Sigmoid colon (tissue), 6 donors: ENCODE measurements at regions not wholly inside any gene's neighbourhood (a gene's known extent, or its start where the extent isn't known, plus 50 kb on each side); places are given as distances from the start of the nearest gene placed in this dataset.

Experiments used
- DNase-seq: peaks from one replicate; pipeline ENCODE4 v3.0.0-alpha.2; 2019
- H3K27ac ChIP-seq, 4 donors: fragments of 200-600 bp; sonication (generic); one replicate each; pipeline ENCODE4 v1.5.1; 2016 to 2019; ENCODE audit warnings: mild to moderate bottlenecking in 1 of 4
- H3K27me3 ChIP-seq, 3 donors: fragments of 200-600 bp; sonication (generic); one replicate each; pipeline ENCODE4 v1.5.1; 2019; ENCODE audit warnings: mild to moderate bottlenecking in 1 of 3
- H3K36me3 ChIP-seq, 4 donors: fragments of 200-600 bp; sonication (generic); one replicate each; pipeline ENCODE4 v1.5.1; 2016 to 2019
- H3K4me1 ChIP-seq, 4 donors: fragments of 200-600 bp; sonication (generic); one replicate each; pipeline ENCODE4 v1.5.1; 2017 to 2019
- H3K4me3 ChIP-seq, 4 donors: fragments of 200-600 bp; sonication (generic); one replicate each; pipeline ENCODE4 v1.5.1; 2017 to 2019; ENCODE audit warnings: mild to moderate bottlenecking in 2 of 4, moderate library complexity in 1 of 4
- H3K9me3 ChIP-seq, 4 donors: fragments of 200-600 bp in 3 of 4; sonication (generic) in 3 of 4; one replicate each; pipeline versions ENCODE4 v1.5.1 to v1.6.1; 2013 to 2019
- EP300 ChIP-seq, 4 donors: sonication (generic); formaldehyde crosslinking; IDR thresholded peaks; one replicate each; pipeline ENCODE4 v1.6.1; 2017; ENCODE audit warnings: antibody characterized with exemption in 4 of 4
- POLR2A ChIP-seq, 2 donors: fragments of 450-650 bp; IDR thresholded peaks; one replicate each; pipeline ENCODE4 v1.6.1; 2016; ENCODE audit warnings: antibody characterized with exemption in 2 of 2, mild to moderate bottlenecking in 2 of 2, moderate library complexity in 2 of 2
- POLR2AphosphoS5 ChIP-seq, 4 donors: sonication (generic); formaldehyde crosslinking; IDR thresholded peaks; one replicate each; pipeline ENCODE4 v1.6.1; 2017; ENCODE audit warnings: antibody characterized with exemption in 4 of 4
- WGBS, 2 donors: extraction: QIAGEN DNeasy Blood & Tissue Kit; methylation state at CpG; one replicate each; pipeline ENCODE4 v1.1.7; 2013; 5-methylcytosine and 5-hydroxymethylcytosine counted together
- intact Hi-C: fragments of 100-400 bp; cut with DNase I; formaldehyde crosslinking; loops from one replicate; pipeline ENCODE4 v1.15.1; 2023
- TF ChIP-seq, protein P1 (sequence below), 4 experiments: fragments of 450-650 bp in 3 of 4; fragments of 200-600 bp in 1 of 4; IDR thresholded peaks; one replicate each; pipeline ENCODE4 v1.5.1; 2016 to 2019; ENCODE audit warnings: antibody characterized with exemption in 4 of 4, mild to moderate bottlenecking in 3 of 4, moderate library complexity in 2 of 4
- donor health status: healthy with polysubstance abuse.
- donor health status: healthy.

DNA sequence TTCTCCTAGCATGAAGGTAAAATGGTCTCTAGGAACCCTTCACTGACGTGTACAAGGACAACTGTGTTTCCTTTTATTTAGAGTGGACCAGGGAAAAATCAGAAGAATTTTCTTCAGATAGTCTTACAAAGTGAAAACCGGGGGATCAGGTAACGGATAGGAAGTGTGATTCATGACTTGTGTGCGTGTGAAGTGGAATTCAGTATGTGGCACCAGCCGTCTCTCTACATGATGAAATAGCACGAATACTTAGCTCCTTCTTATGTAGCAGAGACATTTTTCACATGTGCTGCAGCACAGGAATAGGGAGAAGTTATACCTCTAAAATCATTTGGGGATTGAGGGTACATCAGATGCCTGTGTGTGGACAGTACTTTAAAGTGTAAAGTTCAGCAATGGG, 159.2 kb downstream of the MEX3B start:
- Histone ChIP-seq H3K9me3 (no peaks in the 10 kb centered on the region), H3K27ac (no peak overlapping the region), H3K4me1 (peaks cover 0 to 23% (median 22%) of the 10 kb centered on the region in 4 donors), H3K4me3 (no peak overlapping the region), H3K36me3 (no peaks in the 10 kb centered on the region), H3K27me3 (no peaks in the 10 kb centered on the region)
- no peak for DNase-seq
- TF ChIP-seq, protein P1, sequence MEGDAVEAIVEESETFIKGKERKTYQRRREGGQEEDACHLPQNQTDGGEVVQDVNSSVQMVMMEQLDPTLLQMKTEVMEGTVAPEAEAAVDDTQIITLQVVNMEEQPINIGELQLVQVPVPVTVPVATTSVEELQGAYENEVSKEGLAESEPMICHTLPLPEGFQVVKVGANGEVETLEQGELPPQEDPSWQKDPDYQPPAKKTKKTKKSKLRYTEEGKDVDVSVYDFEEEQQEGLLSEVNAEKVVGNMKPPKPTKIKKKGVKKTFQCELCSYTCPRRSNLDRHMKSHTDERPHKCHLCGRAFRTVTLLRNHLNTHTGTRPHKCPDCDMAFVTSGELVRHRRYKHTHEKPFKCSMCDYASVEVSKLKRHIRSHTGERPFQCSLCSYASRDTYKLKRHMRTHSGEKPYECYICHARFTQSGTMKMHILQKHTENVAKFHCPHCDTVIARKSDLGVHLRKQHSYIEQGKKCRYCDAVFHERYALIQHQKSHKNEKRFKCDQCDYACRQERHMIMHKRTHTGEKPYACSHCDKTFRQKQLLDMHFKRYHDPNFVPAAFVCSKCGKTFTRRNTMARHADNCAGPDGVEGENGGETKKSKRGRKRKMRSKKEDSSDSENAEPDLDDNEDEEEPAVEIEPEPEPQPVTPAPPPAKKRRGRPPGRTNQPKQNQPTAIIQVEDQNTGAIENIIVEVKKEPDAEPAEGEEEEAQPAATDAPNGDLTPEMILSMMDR (IDR thresholded peaks at IDR 0.05), result no peak
- no peak for TF ChIP-seq EP300 (IDR thresholded peaks at IDR 0.05)
- intact Hi-C loops, result loop anchor here (5.0 kb wide), 1 partner anchor 161 kb away; the partner anchor contains the start of gene MEX3B
- 94% methylated on average over 6 of the region's 6 CpGs for WGBS, 2 donors

DNA sequence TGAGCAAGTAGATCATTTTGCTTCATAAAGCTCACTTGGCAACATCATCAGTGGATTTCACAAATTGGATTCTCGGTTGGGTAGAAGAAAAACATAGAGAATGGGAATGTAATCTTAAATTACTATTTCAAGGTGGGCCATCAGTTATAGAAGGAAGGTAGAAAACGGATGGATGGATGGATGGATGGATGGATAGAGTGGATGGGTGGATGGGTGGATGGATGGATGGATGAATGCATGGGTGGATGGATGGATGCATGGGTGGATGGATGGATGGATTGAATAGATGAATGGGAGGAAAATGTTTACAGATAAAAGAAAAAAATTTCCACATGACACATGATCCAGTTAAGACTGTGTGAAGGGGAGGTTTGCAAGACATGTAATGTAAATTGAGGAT, 159.7 kb downstream of the MEX3B start:
- no peak overlapping the region for H3K4me3 ChIP-seq
- H3K36me3 ChIP-seq, result no peaks in the 10 kb centered on the region
- no peak overlapping the region for H3K27ac ChIP-seq
- intact Hi-C loops, result loop anchor here (5.0 kb wide), 1 partner anchor 161 kb away; the partner anchor contains the start of gene MEX3B
- no peaks in the 10 kb centered on the region for H3K27me3 ChIP-seq
- TF ChIP-seq POLR2A (IDR thresholded peaks at IDR 0.05) (no peak), POLR2AphosphoS5 (IDR thresholded peaks at IDR 0.05) (no peak)
- WGBS, 2 donors, result 86 to 90% methylated on average over 2 of the region's 2 CpGs
- DNase-seq, result no peak
- peaks cover 0 to 23% (median 22%) of the 10 kb centered on the region in 4 donors for H3K4me1 ChIP-seq
- no peaks in the 10 kb centered on the region for H3K9me3 ChIP-seq

DNA sequence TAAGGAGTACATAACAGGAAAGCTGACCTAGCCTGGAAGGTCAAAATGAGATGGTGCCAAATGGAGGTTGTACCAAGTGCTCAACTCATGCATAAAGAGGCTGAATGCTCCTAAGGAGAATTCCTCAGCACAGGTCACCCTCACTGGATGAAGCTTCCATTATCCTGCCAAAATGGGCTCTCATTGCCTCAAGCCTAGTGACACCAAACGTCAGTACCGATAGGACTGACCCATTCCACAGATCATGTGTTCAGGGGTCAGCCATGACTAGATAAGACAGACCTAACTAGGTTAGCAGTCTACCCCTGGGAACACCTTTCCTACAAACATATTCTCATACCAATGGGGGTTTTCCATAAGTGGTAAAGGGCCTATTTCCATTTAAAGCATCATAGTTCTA, 160.7 kb downstream of the MEX3B start:
- Histone ChIP-seq H3K9me3 (no peaks in the 10 kb centered on the region), H3K4me3 (no peak overlapping the region), H3K4me1 (peaks cover 0 to 23% (median 22%) of the 10 kb centered on the region in 4 donors), H3K27me3 (no peaks in the 10 kb centered on the region), H3K27ac (no peak overlapping the region), H3K36me3 (no peaks in the 10 kb centered on the region)
- intact Hi-C loops, result loop anchor here (5.0 kb wide), 1 partner anchor 162 kb away; the partner anchor contains the start of gene MEX3B
- no peak for DNase-seq
- TF ChIP-seq, protein P1 (IDR thresholded peaks at IDR 0.05), result no peak
- TF ChIP-seq POLR2A (IDR thresholded peaks at IDR 0.05), result no peak
- TF ChIP-seq EP300 (IDR thresholded peaks at IDR 0.05), result no peak
- no peak for TF ChIP-seq POLR2AphosphoS5 (IDR thresholded peaks at IDR 0.05)
- WGBS, 2 donors, result 94 to 95% methylated on average over 2 of the region's 2 CpGs

DNA sequence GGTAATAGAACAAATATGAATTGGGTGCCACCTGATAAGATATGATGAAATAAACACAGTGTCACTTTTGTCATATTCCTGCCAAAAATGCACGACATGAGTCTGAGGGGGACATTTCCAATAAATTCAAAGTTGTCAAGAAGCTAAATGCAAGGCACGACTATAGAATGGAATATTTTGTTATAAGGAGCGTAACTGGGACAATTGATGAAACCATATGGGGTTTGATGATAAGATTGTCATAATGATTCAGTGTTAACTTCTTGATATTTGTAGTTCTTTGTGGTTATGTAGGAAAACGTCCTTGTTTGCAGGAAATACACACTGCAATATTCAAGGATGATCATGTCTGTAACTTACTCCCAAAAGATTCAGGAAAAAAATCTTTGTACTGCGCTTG, 163.3 kb downstream of the MEX3B start:
- Histone ChIP-seq H3K9me3 (no peaks in the 10 kb centered on the region), H3K4me3 (no peak overlapping the region), H3K27ac (no peak overlapping the region), H3K36me3 (no peaks in the 10 kb centered on the region), H3K27me3 (no peaks in the 10 kb centered on the region), H3K4me1 (peaks cover 0 to 22% (median 15%) of the 10 kb centered on the region in 4 donors)
- 71 to 76% methylated on average over 5 of the region's 5 CpGs for WGBS, 2 donors
- no peak for TF ChIP-seq EP300 (IDR thresholded peaks at IDR 0.05)
- TF ChIP-seq, protein P1 (IDR thresholded peaks at IDR 0.05), result no peak
- no peak for TF ChIP-seq POLR2A (IDR thresholded peaks at IDR 0.05)
- no peak for TF ChIP-seq POLR2AphosphoS5 (IDR thresholded peaks at IDR 0.05)
- intact Hi-C loops, result no loop called here
- no peak for DNase-seq

DNA sequence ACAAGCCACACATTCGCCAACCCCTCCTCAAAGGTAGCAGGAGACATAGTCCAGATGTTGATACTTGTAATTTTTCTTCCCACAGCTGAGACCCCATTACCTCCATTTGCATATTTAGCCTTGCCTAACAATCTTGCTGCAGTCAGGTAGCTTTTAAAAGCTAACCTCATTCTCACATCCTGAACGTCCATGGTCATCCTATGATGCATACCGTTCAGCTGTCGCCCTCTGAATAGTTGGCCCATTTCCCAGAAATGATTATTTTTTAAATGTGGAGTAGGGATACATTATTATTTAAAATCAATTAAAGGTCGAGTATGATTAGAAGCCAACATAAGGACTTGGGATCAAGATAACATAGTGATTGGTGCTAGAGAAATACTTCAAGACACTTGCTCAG, 165.0 kb downstream of the MEX3B start:
- 84 to 85% methylated on average over 5 of the region's 5 CpGs for WGBS, 2 donors
- no peaks in the 10 kb centered on the region for H3K9me3 ChIP-seq
- no peak overlapping the region for H3K27ac ChIP-seq
- no peaks in the 10 kb centered on the region for H3K36me3 ChIP-seq
- H3K4me3 ChIP-seq, result no peak overlapping the region
- H3K27me3 ChIP-seq, result no peaks in the 10 kb centered on the region
- TF ChIP-seq POLR2AphosphoS5 (IDR thresholded peaks at IDR 0.05) (no peak), EP300 (IDR thresholded peaks at IDR 0.05) (no peak), POLR2A (IDR thresholded peaks at IDR 0.05) (no peak)
- TF ChIP-seq, protein P1 (IDR thresholded peaks at IDR 0.05), result no peak
- intact Hi-C loops, result no loop called here
- peaks cover 0 to 23% (median 16%) of the 10 kb centered on the region in 4 donors for H3K4me1 ChIP-seq
- no peak for DNase-seq
